ENCODE measurements at regions not wholly inside any gene's neighbourhood (a gene's known extent, or its start where the extent isn't known, plus 50 kb on each side); places are given as distances from the start of the nearest gene placed in this dataset.

DNA sequence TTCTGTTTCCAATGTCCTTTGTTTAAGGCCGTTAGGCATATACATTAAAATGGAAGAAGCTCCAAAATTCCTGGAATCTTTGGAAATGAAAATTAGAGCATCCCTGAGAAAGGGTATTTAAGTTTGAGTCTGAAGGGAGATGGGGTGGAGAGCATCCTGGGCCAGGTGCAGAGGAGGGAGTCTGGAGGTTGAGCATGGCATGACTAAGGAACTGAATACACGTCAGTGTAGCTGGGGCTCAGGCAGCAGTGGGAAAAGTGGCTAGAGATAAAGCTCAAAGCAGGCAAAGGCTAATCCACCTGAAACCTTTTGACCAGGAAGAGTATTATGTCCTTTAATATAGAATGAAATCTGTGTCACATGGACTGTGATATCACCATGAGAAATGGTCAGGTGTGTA, 669.0 kb upstream of the RBFOX1 start:
- DNase-seq (ENCODE audit: low spot score): no peak

DNA sequence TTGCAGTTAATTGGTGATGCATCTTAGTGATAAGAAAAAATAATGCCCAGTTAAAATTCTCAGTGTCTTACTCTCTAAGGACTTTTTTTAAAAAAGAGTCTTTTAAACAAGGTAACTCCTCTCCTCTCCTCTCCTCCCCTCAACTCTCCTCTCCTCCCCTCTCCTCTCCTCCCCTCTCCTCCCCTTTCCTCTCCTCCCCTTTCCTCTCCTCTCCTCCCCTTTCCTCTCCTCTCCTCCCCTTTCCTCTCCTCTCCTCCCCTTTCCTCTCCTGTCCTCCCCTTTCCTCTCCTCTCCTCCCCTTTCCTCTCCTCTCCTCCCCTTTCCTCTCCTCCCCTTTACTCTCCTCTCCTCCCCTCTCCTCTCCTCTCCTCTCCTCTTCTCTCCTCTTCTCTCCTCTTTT, 675.9 kb upstream of the RBFOX1 start:
- DNase-seq (ENCODE audit: low spot score): no peak

DNA sequence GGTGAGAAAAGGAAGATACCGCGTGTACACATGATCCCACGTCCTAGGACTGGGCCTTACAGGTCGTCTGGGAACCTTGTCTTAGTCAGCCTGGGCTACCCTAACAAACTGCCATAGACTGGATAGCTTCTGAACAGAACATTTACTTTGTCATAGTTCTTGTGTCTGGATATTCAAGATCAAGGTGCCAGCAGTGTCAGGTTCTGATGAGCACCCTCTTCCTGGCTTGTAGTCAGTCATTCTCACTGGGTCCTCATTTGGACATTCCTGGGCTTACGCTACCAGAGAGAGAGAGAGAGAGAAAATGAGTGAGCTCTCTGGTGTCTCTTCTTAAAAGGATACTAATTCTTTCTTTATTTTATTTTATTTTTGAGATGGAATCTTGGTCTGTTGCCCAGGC, 685.8 kb upstream of the RBFOX1 start:
- DNase-seq (ENCODE audit: low spot score): no peak

DNA sequence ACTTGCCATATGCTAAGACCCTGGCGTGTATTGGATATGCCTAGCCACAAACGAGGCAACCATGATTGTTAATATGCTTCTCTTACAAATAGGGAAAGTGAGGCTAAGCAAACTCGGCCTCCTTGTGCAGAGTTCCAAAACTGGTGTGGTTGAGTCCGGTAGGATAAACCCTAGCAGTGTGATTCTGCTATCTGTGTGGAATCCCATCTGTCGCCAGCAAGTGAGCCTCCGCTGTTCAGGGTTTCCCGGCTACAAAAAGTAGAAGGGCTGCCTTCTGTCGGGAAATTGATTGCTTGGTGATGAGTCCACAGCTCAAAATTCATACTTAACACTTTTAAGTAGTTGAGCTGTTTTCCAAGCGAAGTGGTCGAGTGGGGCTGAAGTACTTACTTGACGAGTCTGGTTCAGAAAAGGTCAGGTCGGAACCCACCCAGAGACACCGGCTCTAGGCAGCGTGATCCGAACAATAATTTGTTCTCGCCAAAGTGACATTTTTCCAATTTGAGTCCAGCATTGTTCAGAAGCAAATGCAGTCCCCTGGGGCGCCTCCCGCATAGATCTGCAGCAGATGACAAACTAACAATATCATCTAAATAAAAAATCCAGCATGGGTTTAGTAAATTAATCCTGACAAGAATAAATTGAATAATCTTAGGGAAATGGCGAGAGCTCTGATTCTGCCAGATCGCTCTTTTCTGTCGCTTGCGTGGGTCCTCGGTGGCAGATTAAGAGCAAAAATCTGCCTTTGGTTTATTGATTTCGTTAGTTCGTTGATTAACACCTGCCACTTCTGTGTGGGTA, 686.7 kb upstream of the RBFOX1 start:
- DNase-seq (ENCODE audit: low spot score): no peak

DNA sequence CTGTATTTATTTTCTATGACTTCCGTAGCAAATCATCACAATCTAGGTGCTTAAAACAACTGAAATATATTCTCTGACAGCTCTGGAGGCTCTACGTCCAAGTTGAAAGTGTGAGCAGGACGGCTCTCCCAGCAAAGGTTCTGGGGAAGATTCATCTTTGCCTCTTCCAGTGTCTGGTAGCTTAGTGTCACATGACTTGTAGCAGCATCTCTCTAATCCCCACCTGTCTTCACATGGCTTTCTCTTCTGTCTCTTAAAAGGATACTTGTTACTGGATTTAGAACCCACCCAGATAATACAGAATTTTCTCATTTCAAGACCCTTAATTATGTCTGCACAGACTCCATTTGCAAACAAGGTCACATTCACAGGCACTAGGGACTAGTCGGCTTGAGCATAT, 687.7 kb upstream of the RBFOX1 start:
- DNase-seq (ENCODE audit: low spot score): no peak

DNA sequence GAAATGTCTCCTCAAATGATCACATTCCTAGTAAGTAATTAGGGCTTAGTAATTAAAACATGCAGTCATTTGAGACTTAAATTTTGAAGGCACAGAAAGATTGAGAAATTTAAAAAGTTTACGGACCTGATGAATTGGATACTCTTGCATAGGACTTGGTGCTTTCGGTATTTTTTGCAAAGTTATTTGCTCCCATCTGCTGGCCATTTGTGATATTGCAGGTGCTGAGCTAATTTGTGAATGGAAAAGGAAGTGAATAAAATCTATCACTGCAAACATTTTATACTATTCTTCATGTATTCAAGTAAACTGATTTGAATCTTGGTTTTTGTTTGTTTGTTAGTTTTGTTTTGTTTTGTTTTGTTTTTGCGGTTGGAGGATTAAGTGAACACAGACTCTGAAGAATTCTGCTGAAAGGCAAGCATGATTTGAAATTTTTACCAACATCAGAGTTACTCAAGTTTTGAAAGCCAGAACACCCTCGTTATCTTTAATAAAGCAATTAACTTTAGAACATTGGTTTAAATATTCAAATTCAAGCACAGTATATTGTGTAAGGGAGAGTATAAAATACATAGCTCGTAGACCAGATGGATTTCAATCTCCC, 689.5 kb upstream of the RBFOX1 start:
- DNase-seq (ENCODE audit: low spot score): peak; percentile 11

DNA sequence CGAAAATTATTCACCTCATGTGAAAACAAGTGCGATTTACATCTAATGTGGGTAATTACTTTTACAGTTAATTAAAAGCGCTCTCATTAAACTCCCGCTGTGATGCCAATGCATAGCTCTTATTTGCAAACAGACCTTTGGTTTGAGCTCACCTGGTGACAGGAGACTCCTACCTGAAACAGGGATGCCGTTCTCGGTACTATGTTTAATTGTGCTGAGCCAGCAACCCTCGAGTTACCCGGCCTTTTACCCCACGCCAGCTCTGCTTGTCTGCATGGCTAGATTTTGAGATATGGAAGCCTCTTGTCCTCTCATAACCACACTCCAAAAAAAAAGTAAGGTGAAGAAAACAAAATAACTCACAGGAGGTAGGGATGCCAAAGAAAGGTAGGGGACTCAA, 690.4 kb upstream of the RBFOX1 start:
- DNase-seq (ENCODE audit: low spot score): no peak

DNA sequence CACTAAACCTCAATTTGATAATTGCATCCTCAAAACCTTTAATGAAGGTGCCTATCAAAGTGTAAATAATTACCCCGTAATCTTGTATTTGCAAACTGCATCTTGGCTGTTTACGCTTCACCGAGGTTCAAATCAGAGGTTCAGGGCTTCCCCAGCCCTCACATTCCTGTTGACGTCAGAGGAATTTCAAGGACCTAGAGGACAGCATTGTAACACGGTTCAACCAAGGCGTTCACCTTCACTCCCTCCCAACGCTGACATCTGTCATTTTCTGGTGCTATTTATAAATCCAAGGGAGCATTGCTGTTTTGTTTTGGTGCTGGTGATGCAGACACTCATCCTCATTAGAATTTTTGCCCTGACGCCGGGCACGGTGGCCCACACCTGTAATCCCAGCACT, 691.6 kb upstream of the RBFOX1 start:
- no peak for DNase-seq (ENCODE audit: low spot score)

DNA sequence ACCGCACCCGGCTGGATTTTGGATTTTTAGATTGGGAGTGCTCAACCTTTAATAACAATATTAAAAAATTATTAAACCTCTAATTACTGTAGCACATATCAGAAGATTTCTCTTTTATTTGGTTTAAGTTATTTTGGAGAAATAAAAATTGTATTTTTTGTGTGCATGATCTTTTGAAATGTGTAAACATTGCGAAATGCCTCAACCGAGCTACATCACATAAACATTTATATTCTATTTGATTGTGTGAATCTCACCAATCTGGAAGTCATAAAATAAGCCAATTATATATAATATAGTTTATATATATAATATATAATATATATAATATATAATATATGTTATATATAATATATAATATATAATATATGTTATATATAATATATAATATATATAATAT, 696.2 kb upstream of the RBFOX1 start:
- no peak for DNase-seq (ENCODE audit: low spot score)

DNA sequence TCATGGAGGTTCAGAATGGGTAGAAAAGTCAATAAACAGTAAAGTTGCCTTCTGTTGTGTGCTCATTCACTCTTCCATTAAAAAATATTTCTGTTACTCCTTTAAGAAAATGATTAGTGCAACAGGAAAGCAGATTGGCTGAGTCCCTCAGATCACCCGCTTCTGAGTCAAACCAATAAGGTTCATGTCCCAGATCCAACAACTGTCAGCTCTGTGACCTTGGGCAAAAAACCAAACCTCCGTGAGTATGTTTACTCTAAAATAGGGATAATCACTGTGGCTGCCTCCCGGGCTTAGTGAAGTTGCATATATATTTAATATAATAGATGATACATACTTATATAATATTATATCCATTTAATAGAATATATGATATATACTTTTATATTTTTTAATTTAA, 698.5 kb upstream of the RBFOX1 start:
- DNase-seq (ENCODE audit: low spot score): no peak

DNA sequence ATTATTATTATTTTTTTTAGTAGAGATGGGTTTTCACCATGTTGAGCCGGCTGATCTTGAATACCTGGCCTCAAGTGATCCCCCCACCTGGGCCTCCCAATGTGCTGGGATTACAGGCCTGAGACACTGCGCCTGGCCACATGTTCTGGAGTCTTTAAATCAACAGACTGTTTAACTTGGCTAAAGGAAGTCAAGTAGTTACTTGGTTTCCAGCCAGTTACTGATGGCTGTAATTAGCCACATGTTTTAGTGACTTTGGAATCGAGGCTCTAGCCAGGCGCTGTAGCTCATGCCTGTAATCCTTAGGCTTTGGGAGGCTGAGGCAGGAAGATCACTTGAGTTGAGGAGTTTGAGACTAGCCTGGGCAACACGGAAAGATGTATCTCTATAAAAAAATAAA, 699.2 kb upstream of the RBFOX1 start:
- DNase-seq (ENCODE audit: low spot score): no peak

DNA sequence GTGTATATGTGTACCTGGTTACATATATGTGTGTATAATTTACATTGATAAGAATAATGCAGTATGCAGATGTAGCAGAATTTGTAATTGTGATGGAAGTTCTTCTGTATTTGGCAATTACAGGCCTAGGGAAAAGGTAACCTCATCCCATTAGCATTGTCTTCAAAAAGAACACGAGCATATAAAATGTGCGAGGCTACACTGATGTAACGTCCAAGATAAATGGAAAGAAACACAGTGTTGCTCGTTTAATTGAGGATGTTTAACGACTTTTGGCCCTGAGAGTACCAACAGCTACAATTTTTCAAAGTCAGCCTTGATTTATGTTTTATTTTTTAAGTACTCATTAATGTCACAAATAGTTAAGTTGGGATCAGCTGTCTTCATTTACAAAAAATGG, 703.5 kb upstream of the RBFOX1 start:
- no peak for DNase-seq (ENCODE audit: low spot score)

DNA sequence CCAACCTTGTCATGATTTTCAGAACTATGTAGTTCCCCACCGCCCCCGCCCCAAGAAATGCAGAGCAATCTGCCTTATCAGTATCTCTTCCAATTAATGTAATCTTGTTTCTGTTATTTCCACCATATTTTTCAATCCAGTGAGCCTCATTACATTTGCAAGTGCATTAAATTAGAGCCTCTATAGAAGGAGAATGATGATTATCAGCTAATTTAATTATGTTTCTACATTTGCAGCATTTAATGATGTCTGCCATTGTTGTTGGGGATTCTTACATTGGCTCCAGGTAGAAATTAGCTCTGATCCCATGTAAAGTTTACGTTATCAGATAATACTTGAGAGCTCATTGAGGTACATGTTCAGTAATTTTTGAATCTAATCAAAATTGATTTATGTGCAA, 707.0 kb upstream of the RBFOX1 start:
- no peak for DNase-seq (ENCODE audit: low spot score)

DNA sequence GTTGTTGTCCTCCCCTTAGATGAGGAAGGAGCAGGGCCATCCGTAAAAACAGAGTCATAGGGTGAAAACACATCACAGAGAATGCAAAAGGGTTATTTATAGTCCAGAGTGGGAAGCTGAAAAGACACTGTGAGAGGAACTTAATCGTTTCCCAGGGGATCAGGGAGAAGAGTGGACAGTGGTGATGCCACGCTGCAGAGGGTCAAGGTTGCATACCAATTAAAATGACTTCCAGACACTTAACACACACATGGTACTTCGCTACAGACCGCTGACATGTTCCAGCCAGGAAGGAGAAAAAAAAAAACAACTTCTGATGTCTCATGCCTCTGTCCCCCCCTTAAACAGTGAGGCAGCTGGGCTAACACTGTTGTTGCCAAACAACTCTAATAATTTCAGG, 713.8 kb upstream of the RBFOX1 start:
- DNase-seq (ENCODE audit: low spot score): no peak

DNA sequence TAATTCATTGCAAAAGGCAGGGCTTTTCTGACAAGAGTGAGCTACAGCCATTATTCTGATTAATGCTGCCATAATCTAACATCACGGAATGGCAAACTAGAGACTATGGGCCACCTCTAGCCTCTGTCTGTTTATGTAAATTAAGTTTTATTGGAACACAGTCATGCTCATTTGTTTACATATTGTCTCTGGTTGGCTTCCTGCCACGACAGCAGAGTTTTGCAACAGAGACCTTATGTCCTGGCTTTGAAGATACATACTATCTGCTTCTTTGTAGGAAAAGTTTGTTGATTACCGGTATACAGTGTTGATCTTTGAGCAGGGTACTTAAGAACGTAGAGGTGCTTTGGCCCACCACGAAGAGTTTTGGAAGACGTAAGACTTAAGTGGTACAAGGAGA, 715.9 kb upstream of the RBFOX1 start:
- DNase-seq (ENCODE audit: low spot score): no peak

DNA sequence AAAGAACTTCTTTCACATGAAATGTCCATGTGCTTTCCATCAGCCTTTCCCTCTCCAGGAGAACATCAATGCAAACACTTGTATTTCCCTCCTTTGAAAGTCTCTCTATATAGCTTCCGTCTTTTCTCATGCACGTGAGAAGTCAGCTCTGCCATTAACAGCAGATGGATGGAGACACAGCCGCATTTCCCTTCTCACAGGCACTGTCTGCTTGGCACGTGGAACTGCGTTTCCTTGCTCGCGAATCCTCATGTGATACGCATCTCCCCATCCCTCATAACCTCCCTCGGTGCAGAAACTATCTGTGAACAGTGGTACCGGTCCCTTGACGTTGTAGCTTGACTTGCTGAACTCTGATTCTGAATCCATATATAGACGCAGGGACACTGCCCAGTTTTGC, 717.0 kb upstream of the RBFOX1 start:
- no peak for DNase-seq (ENCODE audit: low spot score)

DNA sequence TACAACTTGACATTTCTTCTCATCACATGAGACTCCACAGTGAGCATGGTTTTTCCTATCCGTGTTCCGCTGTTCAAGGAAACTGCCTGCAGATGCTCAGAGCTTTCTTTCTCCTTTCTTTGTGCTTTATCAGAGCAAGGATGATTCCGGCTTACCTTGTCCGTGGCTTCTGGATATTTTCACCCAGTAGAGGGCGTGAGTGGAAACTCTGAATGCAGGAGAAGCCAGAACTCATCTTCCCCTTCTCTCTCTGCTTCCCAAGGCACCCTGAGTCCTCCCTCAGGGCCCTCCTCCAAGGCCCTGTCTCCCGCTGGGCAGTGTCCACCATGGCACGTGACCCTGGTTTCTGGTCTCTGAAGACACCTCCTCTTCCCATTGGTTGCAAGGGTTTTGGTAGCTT, 721.1 kb upstream of the RBFOX1 start:
- no peak for DNase-seq (ENCODE audit: low spot score)

DNA sequence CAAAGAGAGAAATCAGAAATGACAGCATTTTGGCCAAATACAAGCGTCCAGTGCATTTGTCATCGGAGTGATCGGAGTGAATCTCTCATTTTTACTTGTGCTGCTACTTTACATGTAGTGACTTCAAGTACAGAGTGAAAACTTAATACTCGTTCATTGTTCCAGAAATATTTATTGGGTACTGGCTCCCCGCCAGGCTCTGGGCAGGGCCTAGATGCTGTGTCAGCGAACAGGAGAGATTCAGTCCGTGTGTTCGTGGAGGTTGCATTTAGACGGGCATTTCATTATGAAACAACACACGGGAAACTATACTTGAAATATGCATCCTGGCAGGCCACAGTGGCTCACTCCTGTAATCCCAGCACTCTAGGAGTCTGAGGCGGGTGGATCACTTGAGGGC, 727.2 kb upstream of the RBFOX1 start:
- no peak for DNase-seq (ENCODE audit: low spot score)

DNA sequence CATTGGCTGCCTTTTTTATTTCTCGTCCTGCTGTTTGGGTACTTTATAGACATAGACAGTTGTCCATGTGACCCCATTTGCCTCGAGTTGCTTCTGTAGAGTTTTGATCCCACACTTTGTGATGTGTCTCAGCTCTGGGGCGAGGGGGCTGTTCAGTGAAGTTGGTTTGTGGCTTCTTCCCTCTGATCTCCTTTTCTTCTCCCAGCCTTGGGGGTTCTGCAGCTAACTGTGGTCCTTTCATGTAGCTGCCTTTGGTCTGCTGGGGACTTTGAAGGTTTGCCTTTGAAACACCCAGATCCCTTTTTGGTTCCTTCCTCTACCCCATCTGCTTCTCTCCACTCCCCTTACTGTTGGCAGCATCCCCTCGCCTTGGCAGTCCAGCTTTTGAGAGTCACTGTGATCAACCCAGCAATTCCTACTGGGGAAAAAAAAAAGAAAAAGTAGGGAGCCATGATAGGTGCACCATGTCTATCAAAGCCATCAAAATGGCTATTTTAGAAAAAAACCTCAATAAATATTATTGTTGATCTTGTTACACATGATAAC, 728.8 kb upstream of the RBFOX1 start:
- no peak for DNase-seq (ENCODE audit: low spot score)

DNA sequence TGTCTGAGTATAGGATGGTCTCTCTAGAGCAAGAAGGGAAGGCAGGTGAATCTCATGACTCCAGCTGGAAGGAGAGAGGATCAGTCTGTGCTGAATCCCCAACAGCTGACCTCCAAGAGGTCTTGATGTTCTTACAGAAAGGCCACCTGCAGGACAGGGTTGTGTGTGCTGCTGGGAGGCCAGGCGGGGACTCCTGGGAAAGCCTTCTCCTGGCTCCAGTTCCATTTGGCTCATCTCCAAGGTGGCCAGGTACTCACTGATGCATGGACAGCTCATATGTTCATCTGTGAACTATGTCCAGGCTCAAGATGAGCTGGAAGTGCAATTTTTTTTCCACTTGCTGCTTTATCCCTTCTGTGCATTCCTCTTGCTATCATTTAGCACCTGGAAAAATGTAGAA, 730.2 kb upstream of the RBFOX1 start:
- DNase-seq (ENCODE audit: low spot score): no peak

DNA sequence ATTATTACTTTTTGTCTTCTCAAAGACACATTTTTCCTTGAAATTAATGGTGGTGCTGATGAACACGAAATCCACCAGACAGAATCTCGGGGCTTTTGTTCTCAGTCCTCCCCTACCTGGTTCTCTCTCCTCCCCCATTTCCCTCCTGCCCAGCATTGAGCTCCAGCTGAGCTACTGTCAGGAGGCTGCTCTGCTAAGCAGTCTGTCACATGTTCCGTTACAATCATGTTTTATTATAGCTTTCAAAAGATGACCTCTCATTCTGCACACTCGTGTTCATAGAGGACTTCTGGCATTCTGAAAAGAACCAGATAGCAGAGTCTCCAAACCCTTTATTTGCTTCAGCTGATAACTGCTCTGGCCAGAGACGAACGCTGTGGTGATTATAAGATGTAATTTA, 732.5 kb upstream of the RBFOX1 start:
- no peak for DNase-seq (ENCODE audit: low spot score)

DNA sequence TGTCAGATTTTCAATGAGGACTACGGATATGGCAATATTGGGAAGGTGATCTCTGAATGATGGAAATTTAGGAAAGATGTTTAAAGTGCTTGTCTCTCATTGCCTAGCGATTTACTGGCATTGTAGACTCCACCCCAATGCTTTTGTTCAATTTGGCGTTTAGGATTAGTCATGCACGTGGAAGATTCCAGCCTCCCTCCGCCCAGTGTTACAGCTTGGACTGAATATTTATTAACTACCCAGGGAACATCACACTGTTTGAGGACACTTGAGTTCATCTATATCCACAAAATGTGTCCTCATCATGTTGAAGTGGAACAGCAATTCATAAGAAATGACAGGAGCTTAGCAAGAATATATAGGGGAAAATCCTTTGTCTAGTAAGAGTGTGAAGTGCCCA, 738.8 kb upstream of the RBFOX1 start:
- no peak for DNase-seq (ENCODE audit: low spot score)

DNA sequence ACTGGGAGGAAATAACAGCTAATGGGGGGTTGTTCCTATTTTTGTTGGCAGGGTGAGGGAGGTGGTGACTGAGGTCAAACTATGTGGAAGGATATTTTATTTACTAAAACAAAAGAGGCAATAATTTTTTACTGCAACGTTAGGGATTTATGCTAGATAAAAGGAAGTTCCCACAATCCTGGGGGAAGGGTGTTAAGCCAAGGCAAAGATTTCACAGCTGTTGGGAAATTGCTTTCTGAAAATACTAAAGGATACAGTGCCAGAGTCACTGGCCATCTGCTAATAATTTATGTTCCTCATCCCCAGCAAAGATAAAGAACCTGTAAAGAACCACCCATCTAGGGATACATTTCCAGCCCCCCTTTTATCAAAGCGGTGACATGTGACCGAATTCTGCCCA, 756.0 kb upstream of the RBFOX1 start:
- no peak for DNase-seq (ENCODE audit: low spot score)

DNA sequence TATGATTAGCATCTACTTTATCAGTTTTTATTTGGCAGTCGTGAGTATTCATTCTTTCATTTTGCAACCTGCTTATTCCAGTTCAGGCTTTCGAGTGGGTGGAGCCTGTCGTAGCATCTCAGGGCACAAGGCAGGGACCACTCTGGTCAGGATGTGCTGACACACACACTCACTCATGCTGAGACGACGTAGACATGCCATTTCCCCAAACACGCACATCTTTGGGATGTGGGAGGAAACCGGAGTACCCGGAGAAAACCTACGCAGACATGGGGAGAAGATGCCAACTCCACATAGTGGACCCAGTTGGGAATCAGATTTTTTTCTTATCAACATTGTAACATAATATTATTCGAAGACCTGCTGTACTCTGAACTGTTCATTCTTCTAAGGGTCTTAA, 756.5 kb upstream of the RBFOX1 start:
- no peak for DNase-seq (ENCODE audit: low spot score)

All from CD4-positive, alpha-beta T cell treated with Interleukin-6 at 100 ng/mL for 8 hours (primary cell).